Trophoblast cell (in vitro differentiated cells and primary cell): ENCODE measurements at regions not wholly inside any gene's neighbourhood (a gene's known extent, or its start where the extent isn't known, plus 50 kb on each side); places are given as distances from the start of the nearest gene placed in this dataset.

Experiments
- DNase-seq, 2 donors: peaks; one replicate each; pipeline ENCODE4 v3.0.0-alpha.2; 2016
- H2AFZ ChIP-seq: 2 replicates; pipeline ENCODE4 v1.6.1; 2013; ENCODE audit warnings: low read length, moderate library complexity, mild to moderate bottlenecking; ENCODE audit not compliant: insufficient read depth, poor library complexity
- H2AK5ac ChIP-seq: 2 replicates; pipeline ENCODE4 v1.6.1; 2013; ENCODE audit warnings: mild to moderate bottlenecking, low read length
- H2BK120ac ChIP-seq: 2 replicates; pipeline ENCODE4 v1.6.1; 2013; ENCODE audit warnings: low read length, mild to moderate bottlenecking, moderate library complexity; ENCODE audit not compliant: insufficient read depth, poor library complexity
- H2BK12ac ChIP-seq: 2 replicates; pipeline ENCODE4 v1.6.1; 2013; ENCODE audit warnings: mild to moderate bottlenecking, low read length, moderate library complexity
- H2BK5ac ChIP-seq: 2 replicates; pipeline ENCODE4 v1.6.1; 2013; ENCODE audit warnings: low read length, low read depth, moderate library complexity, mild to moderate bottlenecking; ENCODE audit not compliant: poor library complexity
- H3K14ac ChIP-seq: 2 replicates; pipeline ENCODE4 v1.6.1; 2013; ENCODE audit warnings: mild to moderate bottlenecking, low read length
- H3K18ac ChIP-seq: 2 replicates; pipeline ENCODE4 v1.6.1; 2013; ENCODE audit warnings: mild to moderate bottlenecking, low read length
- H3K23ac ChIP-seq: 2 replicates; pipeline ENCODE4 v1.6.1; 2013; ENCODE audit warnings: low read length
- H3K27ac ChIP-seq: 2 replicates; pipeline ENCODE4 v1.5.1; 2013; ENCODE audit warnings: low read depth, mild to moderate bottlenecking, inconsistent platforms, low read length, moderate library complexity
- H3K27me3 ChIP-seq: 2 replicates; pipeline ENCODE4 v1.6.1; 2013; ENCODE audit warnings: inconsistent platforms, mild to moderate bottlenecking, low read length, moderate library complexity; ENCODE audit not compliant: insufficient read depth
- H3K36me3 ChIP-seq, 2 experiments: 1 replicate in 1 of 2; 2 replicates in 1 of 2; pipeline ENCODE4 v1.6.1; 2013; ENCODE audit warnings: low read length in 2 of 2, mild to moderate bottlenecking in 2 of 2, moderate library complexity in 1 of 2; ENCODE audit not compliant: insufficient read depth in 2 of 2, control insufficient read depth in 1 of 2
- H3K4ac ChIP-seq: 2 replicates; pipeline ENCODE4 v1.6.1; 2013; ENCODE audit warnings: low read depth, mild to moderate bottlenecking, low read length, moderate library complexity
- H3K4me1 ChIP-seq, 2 experiments: 1 replicate in 1 of 2; 2 replicates in 1 of 2; pipeline ENCODE4 v1.6.1; 2013; ENCODE audit warnings: low read length in 2 of 2, mild to moderate bottlenecking in 2 of 2, moderate library complexity in 1 of 2; ENCODE audit not compliant: insufficient read depth in 2 of 2, control insufficient read depth in 1 of 2
- H3K4me2 ChIP-seq: 2 replicates; pipeline ENCODE4 v1.6.1; 2013; ENCODE audit warnings: inconsistent platforms, mild to moderate bottlenecking, low read length, moderate library complexity
- H3K4me3 ChIP-seq: 2 replicates; pipeline ENCODE4 v1.5.1; 2013; ENCODE audit warnings: mild to moderate bottlenecking, low read depth, low read length, inconsistent platforms
- H3K79me1 ChIP-seq: one replicate; pipeline ENCODE4 v1.6.1; 2013; ENCODE audit warnings: low read length
- H3K79me2 ChIP-seq: 2 replicates; pipeline ENCODE4 v1.6.1; 2013; ENCODE audit warnings: low read length, mild to moderate bottlenecking; ENCODE audit not compliant: control insufficient read depth, insufficient read depth, poor library complexity
- H3K9ac ChIP-seq: 2 replicates; pipeline ENCODE4 v1.6.1; 2013; ENCODE audit warnings: mild to moderate bottlenecking, low read length
- H3K9me3 ChIP-seq: 2 replicates; pipeline ENCODE4 v1.6.1; 2013; ENCODE audit warnings: low read depth, mild to moderate bottlenecking, control low read depth, inconsistent platforms, low read length; ENCODE audit not compliant: insufficient read depth
- H4K12ac ChIP-seq: 2 replicates; pipeline ENCODE4 v1.6.1; 2013; ENCODE audit warnings: low read depth, mild to moderate bottlenecking, low read length, moderate library complexity
- H4K8ac ChIP-seq: 2 replicates; pipeline ENCODE4 v1.6.1; 2013; ENCODE audit warnings: low read depth, mild to moderate bottlenecking, low read length, moderate library complexity
- H4K91ac ChIP-seq: one replicate; pipeline ENCODE4 v1.6.1; 2013; ENCODE audit warnings: low read depth, mild to moderate bottlenecking, low read length, moderate library complexity
- WGBS: extraction: QIAGEN DNeasy Blood & Tissue Kit; methylation state at CpG from one replicate; pipeline ENCODE4 v1.1.7; 2013; ENCODE audit warnings: missing lambda C conversion rate; ENCODE audit not compliant: insufficient read length, insufficient coverage; ENCODE audit errors: extremely low coverage; 5-methylcytosine and 5-hydroxymethylcytosine counted together

GRCh38 chr2:133828913-133829312 lies 260.6 kb upstream of the NCKAP5 start:
- Histone ChIP-seq H3K79me1 (no peaks in the 10 kb centered on the region), H3K4ac (no peak overlapping the region), H2AFZ (no peak overlapping the region), H3K27me3 (no peaks in the 10 kb centered on the region), H2BK120ac (no peak overlapping the region), H3K18ac (no peak overlapping the region), H3K9me3 (no peaks in the 10 kb centered on the region), H3K14ac (no peak overlapping the region), H3K79me2 (no peaks in the 10 kb centered on the region), H4K12ac (no peak overlapping the region), H3K36me3 (no peaks in the 10 kb centered on the region), H3K23ac (no peak overlapping the region), H2BK12ac (no peak overlapping the region), H3K4me2 (no peak overlapping the region), H2BK5ac (no peak overlapping the region), H3K4me1 (no peaks in the 10 kb centered on the region), H4K8ac (no peak overlapping the region), H3K9ac (no peak overlapping the region), H3K27ac (no peak overlapping the region), H2AK5ac (no peak overlapping the region), H4K91ac (no peak overlapping the region), H3K4me3 (no peak overlapping the region)
- DNase-seq: no peak
- WGBS: no CpG with 5 or more reads among the region's 2 CpGs

GRCh38 chr2:133829450-133830020 lies 261.3 kb upstream of the NCKAP5 start:
- no CpG with 5 or more reads among the region's 3 CpGs for WGBS
- Histone ChIP-seq H3K79me2 (no peaks in the 10 kb centered on the region), H3K79me1 (no peaks in the 10 kb centered on the region)

GRCh38 chr2:133833746-133834145 lies 265.5 kb upstream of the NCKAP5 start:
- Histone ChIP-seq H3K14ac (no peak overlapping the region), H3K27me3 (no peaks in the 10 kb centered on the region), H3K27ac (no peak overlapping the region), H4K12ac (no peak overlapping the region), H2BK5ac (no peak overlapping the region), H3K79me1 (no peaks in the 10 kb centered on the region), H3K9me3 (no peaks in the 10 kb centered on the region), H3K23ac (no peak overlapping the region), H3K18ac (no peak overlapping the region), H4K8ac (no peak overlapping the region), H3K4me2 (no peak overlapping the region), H2BK12ac (no peak overlapping the region), H3K4ac (no peak overlapping the region), H3K79me2 (no peaks in the 10 kb centered on the region), H4K91ac (no peak overlapping the region), H3K4me3 (no peak overlapping the region), H3K4me1 (no peaks in the 10 kb centered on the region), H3K9ac (no peak overlapping the region), H2AFZ (no peak overlapping the region), H2BK120ac (no peak overlapping the region), H2AK5ac (no peak overlapping the region), H3K36me3 (no peaks in the 10 kb centered on the region)
- DNase-seq: no peak
- WGBS: no CpG with 5 or more reads among the region's 1 CpG

More at GRCh38 chr2:133829450-133830020, 261.3 kb upstream of the NCKAP5 start:
- Histone ChIP-seq H2BK120ac (no peak overlapping the region), H4K91ac (no peak overlapping the region), H3K9me3 (no peaks in the 10 kb centered on the region), H3K14ac (no peak overlapping the region), H4K8ac (no peak overlapping the region), H2BK12ac (no peak overlapping the region), H2BK5ac (no peak overlapping the region), H3K9ac (no peak overlapping the region), H3K4me2 (no peak overlapping the region), H4K12ac (no peak overlapping the region), H2AK5ac (no peak overlapping the region), H3K27me3 (no peaks in the 10 kb centered on the region), H3K4ac (no peak overlapping the region), H3K36me3 (no peaks in the 10 kb centered on the region), H3K23ac (no peak overlapping the region), H3K4me3 (no peak overlapping the region), H2AFZ (no peak overlapping the region), H3K4me1 (no peaks in the 10 kb centered on the region), H3K18ac (no peak overlapping the region), H3K27ac (no peak overlapping the region)
- DNase-seq: no peak

GRCh38 chr2:133835821-133836619 lies 267.8 kb upstream of the NCKAP5 start:
- Histone ChIP-seq H3K79me2 (no peaks in the 10 kb centered on the region), H3K27me3 (no peaks in the 10 kb centered on the region), H2AK5ac (no peak overlapping the region), H2BK12ac (no peak overlapping the region), H3K23ac (no peak overlapping the region), H2BK5ac (no peak overlapping the region), H3K9ac (no peak overlapping the region), H3K36me3 (no peaks in the 10 kb centered on the region), H2AFZ (no peak overlapping the region), H3K4ac (no peak overlapping the region), H3K4me2 (no peak overlapping the region), H4K8ac (no peak overlapping the region), H2BK120ac (no peak overlapping the region), H4K91ac (no peak overlapping the region), H3K9me3 (no peaks in the 10 kb centered on the region), H3K4me1 (no peaks in the 10 kb centered on the region), H3K18ac (no peak overlapping the region), H4K12ac (no peak overlapping the region), H3K14ac (no peak overlapping the region), H3K4me3 (no peak overlapping the region), H3K27ac (no peak overlapping the region), H3K79me1 (no peaks in the 10 kb centered on the region)
- no CpG with 5 or more reads among the region's 2 CpGs for WGBS
- no peak for DNase-seq
